ENCODE measurements at regions not wholly inside any gene's neighbourhood (a gene's known extent, or its start where the extent isn't known, plus 50 kb on each side); places are given as distances from the start of the nearest gene placed in this dataset.
A peak's percentile ranks its signal among the peaks of the same experiment; 100 is the strongest.

- DNase-seq = no peak
Measured at GRCh38 chr14:97368049-97368448, 570.9 kb downstream of the VRK1 start.

GRCh38 chr14:97368900-97369564 lies 571.9 kb downstream of the VRK1 start:
- no peak for DNase-seq

GRCh38 chr14:97369901-97370300 lies 572.7 kb downstream of the VRK1 start:
- DNase-seq = no peak

- DNase-seq = no peak
Measured at GRCh38 chr14:97376310-97376709, 579.1 kb downstream of the VRK1 start.

- DNase-seq = no peak
Measured at GRCh38 chr14:97377550-97377949, 580.4 kb downstream of the VRK1 start.

- DNase-seq = peak; percentile 61
Measured at GRCh38 chr14:97379091-97379531, 581.9 kb downstream of the VRK1 start.

GRCh38 chr14:97380539-97380941 lies 583.4 kb downstream of the VRK1 start:
- DNase-seq = peak; percentile 82

GRCh38 chr14:97381309-97381708 lies 584.1 kb downstream of the VRK1 start:
- no peak for DNase-seq

GRCh38 chr14:97382616-97383226 lies 585.5 kb downstream of the VRK1 start:
- no peak for DNase-seq

GRCh38 chr14:97385727-97386126 lies 588.5 kb downstream of the VRK1 start:
- DNase-seq = no peak

- DNase-seq = no peak
Measured at GRCh38 chr14:97387252-97387874, 590.2 kb downstream of the VRK1 start.

GRCh38 chr14:97388408-97388807 lies 591.2 kb downstream of the VRK1 start:
- DNase-seq = no peak

GRCh38 chr14:97390096-97390724 lies 593.0 kb downstream of the VRK1 start:
- DNase-seq = no peak

GRCh38 chr14:97393244-97393643 lies 596.1 kb downstream of the VRK1 start:
- DNase-seq = no peak

GRCh38 chr14:97395068-97395467 lies 597.9 kb downstream of the VRK1 start:
- no peak for DNase-seq

- no peak for DNase-seq
Measured at GRCh38 chr14:97401714-97402113, 604.5 kb downstream of the VRK1 start.

- DNase-seq = no peak
Measured at GRCh38 chr14:97402279-97402678, 605.1 kb downstream of the VRK1 start.

- no peak for DNase-seq
Measured at GRCh38 chr14:97407701-97408407, 610.7 kb downstream of the VRK1 start.

GRCh38 chr14:97408503-97408902 lies 611.3 kb downstream of the VRK1 start:
- no peak for DNase-seq

- DNase-seq = peak; percentile 55
Measured at GRCh38 chr14:97408937-97409815, 612.0 kb downstream of the VRK1 start.

GRCh38 chr14:97410667-97411620 lies 613.8 kb downstream of the VRK1 start:
- no peak for DNase-seq
